NOMO-1 treated with dmso at 0.1 percent for 144 hours (cell line): ENCODE measurements at regions not wholly inside any gene's neighbourhood (a gene's known extent, or its start where the extent isn't known, plus 50 kb on each side); places are given as distances from the start of the nearest gene placed in this dataset.

Experiments
- DNase-seq: peaks from one replicate; lab custom pipeline; 2025; ENCODE audit not compliant: unreplicated experiment; lab: John Stamatoyannopoulos, UW

DNA sequence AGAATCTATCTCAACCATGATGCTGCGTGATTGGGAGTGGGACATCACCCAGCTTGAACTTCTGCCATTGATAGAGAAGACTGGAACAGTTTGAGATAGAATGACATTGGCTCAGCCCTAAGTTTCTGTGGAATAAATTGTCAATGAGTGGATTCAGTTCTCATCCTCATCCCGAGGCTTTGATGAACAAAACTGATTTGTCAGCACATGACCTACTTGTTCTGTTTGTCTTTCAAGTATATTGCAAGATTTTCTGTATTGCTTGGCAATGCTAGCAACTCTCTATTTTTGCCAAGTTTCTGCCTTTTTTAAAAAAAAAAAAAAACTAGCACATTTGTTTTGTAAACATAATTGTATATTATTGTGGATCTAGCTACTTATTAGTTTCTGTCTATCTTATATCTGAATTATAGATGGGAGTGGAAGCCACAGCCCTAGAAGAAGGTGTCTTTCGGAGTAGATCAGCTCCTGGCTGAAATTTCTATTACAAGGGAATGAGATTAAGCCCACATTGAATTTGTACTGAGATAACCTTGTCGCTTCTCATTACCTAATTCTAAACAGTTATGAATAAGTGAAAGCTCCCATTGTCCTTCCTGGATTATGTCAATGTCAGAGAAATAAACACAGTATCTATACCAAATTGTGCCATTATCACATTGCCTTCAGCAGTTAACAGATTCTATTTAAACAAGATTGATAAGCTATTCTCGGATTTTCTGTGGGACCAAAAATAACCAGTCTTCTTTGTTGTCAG is 166.1 kb downstream of the TNFSF13B start:
- no peak for DNase-seq

DNA sequence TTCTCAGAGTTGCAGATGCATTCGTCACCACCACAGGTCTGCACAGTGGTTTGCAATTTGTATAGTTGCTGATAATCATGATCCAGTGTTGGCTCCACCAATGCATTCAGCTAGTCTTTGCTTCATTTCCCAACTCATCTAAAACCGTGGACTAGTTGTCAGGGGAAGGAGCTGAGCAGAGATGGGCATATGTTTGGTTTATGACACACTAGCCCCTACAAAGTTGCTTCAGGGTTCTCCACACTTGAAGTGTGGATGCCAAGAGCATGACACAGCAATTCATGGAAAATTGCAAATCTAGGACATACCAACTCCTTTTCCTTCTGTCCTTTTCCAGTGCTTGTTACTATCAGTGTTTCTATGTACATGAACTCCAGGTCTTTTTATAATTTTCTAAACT is 168.0 kb downstream of the TNFSF13B start:
- DNase-seq = no peak

DNA sequence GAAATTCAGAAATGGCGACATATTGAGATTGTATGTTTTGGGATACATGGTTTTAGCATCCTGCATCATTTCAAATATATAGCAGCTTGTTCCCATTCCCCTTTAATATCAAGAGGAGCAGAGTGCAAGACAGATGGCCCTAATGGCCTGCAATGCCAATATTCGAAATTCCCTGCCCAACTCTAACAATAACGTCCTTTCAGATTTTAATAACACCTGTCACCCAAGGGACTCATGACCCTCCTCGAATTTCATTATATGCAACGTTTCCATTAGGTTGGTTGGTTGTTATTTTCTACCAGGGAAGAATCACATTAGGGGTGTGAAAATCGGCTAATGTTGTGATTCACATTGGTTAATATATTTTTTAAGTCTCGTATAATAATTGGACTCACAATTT is 170.0 kb downstream of the TNFSF13B start:
- DNase-seq = no peak

DNA sequence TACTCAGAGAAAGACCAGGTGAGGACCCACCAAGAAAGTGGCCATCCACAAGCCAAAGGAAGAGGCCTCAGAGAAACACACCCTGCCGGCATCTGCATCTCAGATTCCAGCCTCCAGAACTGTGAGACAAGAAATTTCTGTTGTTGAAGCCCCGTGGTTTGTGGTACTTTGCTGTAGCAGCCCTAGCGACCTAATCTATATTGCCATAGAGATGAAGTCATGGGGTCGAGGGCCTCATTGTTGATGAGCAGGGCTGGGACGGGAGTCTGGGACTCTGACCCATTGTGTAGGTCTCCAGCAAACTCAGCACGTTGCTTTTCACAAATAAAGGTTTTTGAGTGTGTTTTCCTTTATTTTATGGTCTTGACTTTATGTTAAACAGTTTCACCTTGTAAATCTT is 174.9 kb downstream of the TNFSF13B start:
- no peak for DNase-seq

DNA sequence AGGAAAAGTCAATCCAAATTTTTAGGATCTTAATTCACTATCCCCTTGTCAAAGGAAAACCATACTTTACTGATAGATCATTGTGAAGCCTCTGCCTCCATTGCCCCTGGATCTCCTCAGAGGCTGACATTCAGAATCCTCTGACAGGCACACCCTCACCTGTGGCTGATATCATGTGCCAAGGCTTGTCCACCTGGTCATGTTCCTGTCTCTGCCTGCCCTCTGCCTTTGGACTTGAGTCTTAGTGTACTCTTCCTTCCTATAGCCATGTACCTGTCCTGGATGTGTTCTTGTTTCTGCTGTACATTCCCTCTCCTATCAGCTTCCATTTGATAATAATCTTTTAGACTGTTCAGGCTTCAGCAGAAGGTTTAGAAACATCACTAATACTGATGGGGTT is 179.4 kb downstream of the TNFSF13B start:
- no peak for DNase-seq

DNA sequence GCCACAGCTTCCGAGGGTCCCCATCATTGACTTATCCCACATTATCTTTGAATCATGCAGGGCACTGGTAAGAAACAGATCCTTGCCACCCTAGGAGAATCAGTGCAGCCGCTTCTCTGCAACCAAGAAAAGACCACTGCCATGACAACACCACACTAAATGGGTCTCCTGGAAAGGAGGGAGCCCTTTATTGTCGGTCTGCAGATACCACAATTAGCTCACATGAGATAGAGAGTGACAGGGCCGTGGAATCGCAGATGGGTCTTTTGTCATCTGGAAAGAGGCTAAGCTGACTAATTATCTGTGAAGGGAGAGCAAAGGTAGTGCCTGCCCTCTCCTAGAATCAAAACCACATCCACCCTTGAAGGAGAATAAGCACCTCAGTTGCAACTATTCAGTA is 178.3 kb upstream of the MYO16 start:
- DNase-seq = no peak

DNA sequence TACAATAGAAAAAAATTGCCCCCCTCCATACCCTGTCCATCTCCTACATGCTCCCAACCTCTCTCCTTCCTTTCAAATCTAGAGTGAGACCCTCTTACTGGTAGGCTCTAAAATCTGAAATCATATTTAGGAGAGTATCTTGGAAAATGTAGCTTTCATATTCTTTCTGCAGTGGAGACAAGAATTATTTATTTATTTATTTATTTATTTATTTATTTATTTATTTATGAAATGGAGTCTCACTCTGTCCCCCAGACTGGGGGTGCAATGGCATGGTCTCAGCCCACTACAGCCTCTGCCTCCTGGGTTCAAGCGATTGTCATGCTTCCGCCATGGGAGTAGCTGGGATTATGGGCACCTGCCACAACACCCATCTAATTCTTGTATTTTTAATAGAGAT is 174.1 kb upstream of the MYO16 start:
- DNase-seq = no peak

DNA sequence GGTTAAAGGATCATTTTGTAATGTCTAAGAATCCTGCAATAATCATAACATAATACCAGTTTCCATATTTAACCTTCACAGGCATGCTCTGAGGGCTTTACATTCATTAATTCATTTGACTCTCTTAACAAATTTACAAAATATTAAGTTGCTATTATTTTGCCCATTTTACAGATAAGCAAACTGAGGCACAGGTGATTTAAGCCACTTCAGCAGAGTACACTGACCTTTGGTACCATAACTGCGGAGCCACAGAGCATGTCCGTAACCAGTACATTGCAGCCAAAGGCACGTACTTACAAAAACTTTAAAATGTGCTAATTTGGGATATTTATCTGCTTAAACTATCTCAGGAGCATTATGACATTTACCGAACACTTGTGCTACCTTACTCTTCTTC is 169.4 kb upstream of the MYO16 start:
- no peak for DNase-seq

DNA sequence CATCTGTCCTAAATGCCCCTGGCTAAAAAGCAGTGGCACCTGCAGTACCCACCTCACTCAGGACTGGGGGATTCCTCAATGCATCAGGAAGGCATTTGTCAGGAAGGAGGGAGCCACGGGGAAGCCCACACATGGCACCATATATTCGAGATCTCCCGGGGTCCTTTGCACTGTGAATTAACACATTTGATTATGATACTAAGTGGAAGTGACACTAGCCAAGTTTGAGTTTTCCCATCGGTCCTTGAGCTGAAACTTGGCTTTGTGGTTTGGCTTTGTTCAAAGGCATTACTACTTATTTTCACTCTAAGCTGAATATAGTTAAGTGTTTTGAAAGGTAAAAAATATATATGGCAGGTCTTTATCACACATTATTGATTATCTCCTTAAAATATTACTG is 168.7 kb upstream of the MYO16 start:
- no peak for DNase-seq

DNA sequence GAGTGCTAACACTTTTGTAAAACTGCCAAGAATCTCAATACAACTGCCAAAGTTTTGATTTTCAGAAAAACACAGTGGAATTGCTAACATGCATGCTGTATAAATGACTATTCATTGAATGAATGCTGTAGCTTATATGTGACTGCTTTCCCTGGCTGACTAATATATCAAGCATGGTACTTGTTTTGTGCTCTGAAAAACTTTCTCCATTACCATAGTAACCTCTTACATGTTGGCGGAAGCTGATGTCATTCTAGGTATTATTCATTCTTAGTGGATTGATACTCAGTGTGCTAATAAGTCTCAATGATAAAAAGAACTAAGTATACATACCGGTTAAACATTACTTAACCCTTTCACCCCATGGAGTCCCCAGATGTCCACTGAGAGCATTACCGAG is 166.1 kb upstream of the MYO16 start:
- no peak for DNase-seq

DNA sequence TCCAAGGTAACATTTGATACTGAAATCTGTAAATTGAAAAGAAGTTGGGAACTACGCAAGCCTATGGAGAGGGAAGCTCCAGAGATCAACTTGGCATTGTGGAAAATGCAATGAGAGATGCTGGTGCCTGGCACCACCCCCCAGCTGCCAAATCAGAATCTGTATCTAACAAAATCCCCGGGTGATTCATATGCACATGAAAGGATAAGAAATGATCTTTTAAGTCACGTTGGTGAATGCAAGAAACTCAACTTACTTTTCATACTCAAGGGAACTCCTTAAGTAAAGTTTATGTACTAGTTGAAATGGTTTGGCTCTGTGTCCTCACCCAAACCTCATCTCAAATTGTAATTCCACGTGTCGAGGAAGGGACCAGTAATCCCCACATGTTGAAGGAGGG is 158.5 kb upstream of the MYO16 start:
- no peak for DNase-seq

DNA sequence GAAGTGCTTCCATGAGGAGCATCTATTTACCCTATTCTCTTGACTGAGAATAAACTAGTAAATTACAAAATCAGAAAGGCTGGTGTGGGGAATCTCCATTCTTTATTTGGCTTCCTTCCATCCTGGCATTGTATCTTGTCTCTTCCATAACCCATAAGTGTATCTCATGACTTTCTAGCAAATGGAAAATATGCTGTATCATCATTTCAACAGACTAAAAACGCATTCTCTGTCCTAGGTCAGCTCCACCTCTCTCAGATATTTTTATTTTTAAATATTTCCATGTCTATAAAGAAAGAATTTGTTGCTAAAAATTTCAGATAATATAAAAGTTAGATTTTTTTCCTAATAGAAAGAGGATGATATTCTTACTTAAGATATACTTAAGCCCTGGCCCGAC is 154.2 kb upstream of the MYO16 start:
- no peak for DNase-seq

DNA sequence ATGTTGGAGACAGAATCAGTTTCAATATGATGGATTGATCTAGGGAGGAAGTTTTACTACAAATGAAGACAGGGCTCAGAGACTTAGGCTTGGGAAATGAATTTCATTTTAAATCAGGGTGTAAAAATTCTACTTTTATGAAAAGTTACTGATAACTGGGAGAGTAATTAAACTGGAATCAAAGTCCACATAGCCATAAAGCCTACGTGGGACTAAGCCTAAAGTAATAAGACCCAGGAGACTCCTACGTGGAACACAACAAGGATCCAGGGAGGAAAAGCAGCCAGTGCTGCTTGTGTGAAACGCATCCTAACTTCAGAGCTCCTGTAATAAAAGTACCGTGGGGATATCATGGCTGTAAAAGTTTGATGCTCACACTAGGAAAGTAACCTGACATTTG is 152.0 kb upstream of the MYO16 start:
- DNase-seq = no peak

DNA sequence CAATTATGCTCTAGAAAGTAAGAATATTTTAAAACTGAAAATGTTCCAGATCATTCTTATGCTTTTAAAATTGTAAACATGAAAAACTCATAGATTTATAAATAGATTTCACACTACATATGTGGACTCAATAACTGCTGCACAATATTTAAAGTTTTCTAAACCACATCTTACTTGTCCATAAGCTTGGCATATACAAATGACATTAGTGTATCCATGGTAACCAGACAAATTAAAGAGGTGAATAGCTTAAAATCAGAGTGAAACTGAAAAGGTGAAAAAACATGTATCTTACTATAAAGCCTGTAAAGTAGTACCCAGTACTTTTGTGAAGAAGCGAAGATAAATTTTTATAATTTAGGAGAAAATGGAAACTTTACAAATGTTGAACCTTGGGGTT is 151.2 kb upstream of the MYO16 start:
- no peak for DNase-seq

DNA sequence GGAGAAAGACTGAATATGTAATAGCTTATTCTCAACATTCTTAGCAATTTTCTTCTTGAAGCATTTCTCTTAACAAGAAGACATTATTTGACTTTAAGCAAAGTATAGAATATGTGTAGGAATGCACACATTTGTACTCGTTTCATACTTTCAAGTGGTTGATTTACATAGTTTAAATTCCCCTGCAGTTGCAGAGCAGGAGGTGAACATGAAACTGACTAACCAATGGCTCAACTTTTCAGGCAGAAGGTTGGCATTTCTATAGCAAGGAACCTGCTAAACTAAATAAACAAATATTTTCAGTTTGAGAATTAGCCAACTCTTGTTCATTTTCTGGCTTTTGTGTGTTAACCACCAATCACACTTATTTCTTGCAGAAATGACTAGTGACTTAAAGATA is 145.4 kb upstream of the MYO16 start:
- no peak for DNase-seq

DNA sequence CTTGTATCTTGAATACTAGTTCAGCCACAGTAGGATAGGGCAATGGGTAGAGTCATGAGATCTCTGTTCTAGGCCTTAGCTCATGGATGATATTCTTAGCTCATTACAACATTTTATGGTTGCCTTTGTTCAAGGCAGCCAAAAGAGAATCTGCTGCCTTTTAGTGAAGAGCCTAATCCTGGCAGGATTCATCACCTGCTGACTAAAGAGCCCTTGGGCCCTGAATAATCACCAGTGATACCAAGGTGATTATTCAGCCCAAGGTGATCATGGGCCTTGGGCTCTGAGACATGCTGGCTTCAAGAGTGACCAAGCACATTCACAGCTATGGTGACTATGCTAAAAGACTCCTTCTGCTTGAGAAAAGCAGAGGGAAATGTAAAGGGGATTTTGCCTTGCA is 143.3 kb upstream of the MYO16 start:
- DNase-seq = no peak

DNA sequence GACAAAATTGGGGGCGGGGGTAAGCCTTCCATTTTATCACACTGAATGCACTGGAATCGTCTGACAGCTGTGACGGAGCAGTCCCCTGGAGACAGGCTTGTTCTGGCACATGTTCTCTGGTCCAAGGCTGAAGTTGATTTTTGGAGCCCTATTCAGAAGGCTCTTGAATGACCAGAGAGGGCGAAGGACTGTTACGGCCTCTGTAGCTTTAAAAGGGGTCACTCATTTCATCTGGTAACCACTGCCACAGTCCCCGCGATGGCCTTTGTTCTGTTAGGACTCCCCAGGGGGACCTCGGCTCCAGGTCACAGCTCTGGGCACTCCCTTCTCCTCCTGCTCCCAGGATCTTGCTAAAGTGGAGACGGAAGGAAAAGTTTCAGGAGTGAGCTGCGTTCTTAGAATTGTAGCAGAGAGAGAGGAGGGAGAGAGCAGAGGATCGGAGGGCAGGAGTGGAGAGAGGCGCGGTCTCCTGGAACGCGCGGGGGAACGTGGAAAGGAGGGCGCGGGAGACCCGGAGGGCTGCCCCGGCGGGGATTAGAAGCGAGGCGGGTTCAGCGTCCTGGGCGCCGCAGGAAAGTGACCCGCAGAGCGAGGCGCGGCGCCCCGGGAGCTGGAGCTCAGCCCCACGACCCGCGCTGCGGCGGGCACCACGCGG is 134.3 kb upstream of the MYO16 start:
- no peak for DNase-seq

DNA sequence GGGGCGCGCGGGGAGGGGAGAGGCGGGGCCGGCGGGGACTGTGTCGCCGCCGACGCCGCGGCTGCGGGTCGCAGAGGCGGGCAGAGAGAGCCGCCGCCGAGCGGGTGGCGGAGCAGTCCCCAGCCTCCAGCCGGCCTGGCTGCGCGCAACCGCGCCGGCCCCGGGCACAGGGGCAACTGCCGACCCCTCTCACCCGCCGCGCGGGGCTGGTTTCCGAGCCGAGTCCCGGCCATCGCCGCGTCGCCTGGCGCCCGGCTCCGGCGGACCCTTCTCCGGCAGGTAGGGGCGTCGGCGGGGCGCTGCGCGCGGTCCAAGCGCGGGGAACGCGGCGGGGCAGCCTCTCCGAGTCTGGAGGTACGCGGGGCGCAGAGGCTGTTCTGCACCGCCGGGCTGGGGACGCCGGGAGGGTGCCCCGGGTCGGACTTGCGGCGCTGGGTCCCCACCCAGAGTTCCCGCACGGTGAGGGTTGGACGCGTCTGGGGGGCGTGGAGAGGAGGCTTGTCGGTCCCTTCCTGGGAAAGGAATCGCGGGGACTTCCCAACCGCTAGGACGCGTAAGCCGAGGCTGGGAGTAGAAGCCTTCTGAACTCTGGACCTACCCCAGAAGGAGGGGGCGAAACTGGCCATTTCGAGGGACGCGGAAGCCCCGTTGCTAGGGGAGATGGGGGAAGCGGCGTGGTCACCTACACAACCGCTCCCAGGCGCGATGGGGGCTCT is 133.6 kb upstream of the MYO16 start:
- DNase-seq = no peak

DNA sequence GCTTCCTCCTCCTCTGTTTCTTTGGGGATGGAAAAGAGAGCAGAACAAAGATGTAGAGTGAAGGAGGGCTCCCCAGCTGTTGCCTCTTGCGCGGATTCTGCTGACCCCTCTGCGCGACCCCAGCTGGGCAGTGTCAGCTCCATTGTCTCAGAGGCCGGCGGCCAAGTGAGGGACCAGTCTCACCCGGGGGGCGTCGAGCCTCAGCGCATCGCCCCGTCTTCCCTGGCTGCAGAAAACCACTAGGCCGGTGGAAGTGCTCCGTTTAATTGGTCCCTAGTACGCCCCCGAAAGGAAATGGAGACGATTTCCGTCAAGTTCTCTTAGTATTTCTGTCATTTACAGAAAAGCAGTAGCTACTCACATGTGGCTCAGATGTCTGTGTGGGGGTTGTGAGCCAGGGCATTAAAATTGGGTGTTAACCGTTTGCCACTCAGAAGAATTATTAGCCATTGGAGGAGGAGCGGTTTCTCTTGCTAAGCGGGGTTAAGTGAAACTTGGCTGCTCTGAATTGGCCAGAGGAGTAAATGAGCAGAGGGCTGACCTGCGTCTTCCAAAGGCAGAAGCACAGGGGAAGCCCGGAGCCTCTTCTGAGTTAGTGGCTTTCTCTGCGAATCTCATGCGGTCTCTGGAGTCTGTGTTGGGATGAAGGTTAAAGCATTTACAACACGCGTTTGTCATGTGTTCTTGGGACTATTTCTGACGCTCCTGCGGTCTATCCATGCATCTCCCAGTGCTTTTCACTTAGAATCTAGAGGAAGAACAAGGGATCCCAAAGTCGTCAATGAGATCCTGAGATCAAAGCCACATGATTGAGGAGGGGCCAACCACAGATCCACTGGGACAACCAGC is 132.8 kb upstream of the MYO16 start:
- no peak for DNase-seq

DNA sequence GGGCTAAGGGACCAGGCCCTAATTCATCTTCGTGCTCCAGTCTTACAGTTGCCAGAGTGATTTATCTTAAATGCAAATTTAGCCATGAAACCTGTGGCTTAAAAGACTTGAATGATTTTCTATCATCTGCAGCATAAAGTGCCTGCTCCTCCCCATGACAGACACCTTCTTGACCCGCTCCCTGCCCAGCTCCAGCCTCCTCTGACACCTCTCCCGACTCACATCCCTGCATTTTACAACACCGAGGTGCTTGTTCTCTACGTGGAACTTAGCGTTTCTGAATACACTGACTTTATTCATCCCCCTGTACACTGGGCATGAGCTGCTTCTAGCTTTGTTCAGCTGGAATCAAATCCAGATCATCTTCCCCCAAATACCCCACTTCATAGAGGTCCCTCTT is 128.7 kb upstream of the MYO16 start:
- no peak for DNase-seq

DNA sequence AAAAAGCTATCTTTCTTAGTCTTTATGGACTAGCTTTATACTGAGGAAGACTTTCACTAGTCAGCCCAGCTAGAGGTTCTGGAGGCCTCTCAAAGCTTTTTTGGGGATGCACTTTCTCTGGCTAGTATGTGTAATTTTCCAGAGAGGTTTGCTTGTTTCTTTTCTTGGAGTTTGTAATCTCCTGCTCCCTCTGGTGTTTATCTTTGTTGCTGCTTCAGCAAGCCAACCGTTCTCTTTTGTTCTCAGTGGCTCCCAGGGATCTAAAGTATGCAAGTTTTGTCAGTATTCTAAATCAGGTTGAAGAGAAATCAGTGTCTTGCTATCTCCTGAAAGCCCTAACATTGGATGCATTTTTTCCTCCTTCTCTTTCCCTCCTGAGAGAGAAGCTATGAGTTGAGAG is 121.1 kb upstream of the MYO16 start:
- DNase-seq = no peak

DNA sequence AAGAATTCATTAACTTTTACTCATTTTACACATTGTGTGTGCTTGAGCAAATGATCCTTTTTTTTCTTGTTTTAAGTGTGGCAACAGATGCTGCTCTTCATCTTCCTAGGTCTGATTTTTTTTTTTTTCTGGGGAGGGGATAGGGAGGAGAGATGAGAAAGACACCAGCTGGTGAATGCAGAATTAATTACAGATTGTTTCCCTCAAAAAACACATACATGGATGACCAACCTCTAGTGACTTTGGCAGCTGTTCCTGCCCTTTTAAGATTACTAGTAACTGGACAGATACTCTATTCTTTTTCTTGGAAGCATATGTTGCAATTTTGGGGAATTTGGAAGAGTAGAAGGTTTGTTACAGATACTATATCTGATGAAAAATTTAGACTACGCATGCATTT is 103.6 kb upstream of the MYO16 start:
- no peak for DNase-seq
